ENCODE measurements at regions not wholly inside any gene's neighbourhood (a gene's known extent, or its start where the extent isn't known, plus 50 kb on each side); places are given as distances from the start of the nearest gene placed in this dataset.

DNA sequence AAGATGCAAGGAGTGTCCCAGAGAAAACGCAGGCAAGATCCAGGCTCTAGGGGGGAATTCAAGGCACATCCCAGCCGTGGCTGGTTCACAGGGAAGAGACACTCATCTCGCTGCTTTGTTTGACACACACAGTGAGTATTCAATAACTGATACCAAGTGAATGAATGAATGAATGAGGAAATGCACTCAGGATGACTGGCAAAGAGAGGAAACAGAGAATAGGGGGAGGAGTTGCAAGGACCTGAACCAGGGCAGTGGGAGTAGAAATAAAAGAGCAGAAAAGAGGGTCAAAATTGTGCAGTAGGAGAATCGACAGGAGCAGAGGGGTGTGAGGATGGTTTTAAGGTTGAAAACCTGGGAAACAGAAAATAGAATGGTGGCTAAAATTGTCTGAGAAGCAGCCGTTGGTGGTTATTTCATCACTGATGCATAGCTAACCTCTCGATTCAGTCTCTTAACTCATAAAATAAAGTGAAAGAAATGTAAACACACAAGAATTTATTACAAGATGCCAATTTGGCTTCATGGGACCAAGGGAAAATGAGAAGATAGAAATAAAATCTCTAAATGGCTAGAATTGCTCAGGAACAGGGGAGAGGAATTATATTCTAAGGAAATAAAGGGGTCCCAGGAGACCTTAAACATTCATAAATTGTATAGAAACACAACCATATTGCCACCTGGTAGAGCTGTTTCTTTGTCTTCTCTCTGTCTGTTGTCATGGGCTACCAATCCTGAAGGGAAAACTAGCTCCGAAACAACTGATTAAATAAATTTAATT, 63.9 kb upstream of the PHLPP1 start:
- Histone ChIP-seq H4K91ac (replicated peaks; ENCODE audit: insufficient read length, low read length) (no peak overlapping the region), H3K9ac (replicated peaks in 1 of 4; ENCODE audit: extremely low read depth in 1 of 4, low read depth in 3 of 4, low read length in 3 of 4) (no peak overlapping the region), H4K20me1 (replicated peaks in 1 of 2; ENCODE audit: control insufficient read depth in 1 of 2, insufficient read depth in 2 of 2, low read length in 2 of 2) (no peaks in the 10 kb centered on the region), H3K4me1 (replicated peaks in 1 of 4; ENCODE audit: control insufficient read depth in 3 of 4, insufficient read depth in 4 of 4, low read length in 3 of 4) (peaks cover 0 to 6% (median under 1%) of the 10 kb centered on the region in 4 experiments; a peak in 2 of 7 replicates), H3K23ac (ENCODE audit: insufficient read length) (no peak overlapping the region), H2AK5ac (ENCODE audit: low read depth, low read length) (no peak overlapping the region), H2BK15ac (ENCODE audit: low read length) (no peak overlapping the region), H2BK12ac (ENCODE audit: low read depth, low read length) (no peak overlapping the region), H3K27me3 (replicated peaks in 1 of 4; ENCODE audit: control insufficient read depth in 3 of 4, extremely low read depth in 1 of 4, insufficient read depth in 3 of 4, low read length in 3 of 4) (no peaks in the 10 kb centered on the region), H3K79me1 (ENCODE audit: low read depth, low read length) (no peaks in the 10 kb centered on the region), H3K36me3 (ENCODE audit: control insufficient read depth in 2 of 4, insufficient read depth in 4 of 4, low read length in 3 of 4) (no peaks in the 10 kb centered on the region), H3K18ac (ENCODE audit: extremely low read depth, low read length) (no peak overlapping the region), H2BK20ac (ENCODE audit: low read length) (no peak overlapping the region), H3K4ac (replicated peaks; ENCODE audit: insufficient read length, low read depth, low read length) (no peak overlapping the region), H3K23me2 (ENCODE audit: low read depth, low read length) (no peaks in the 10 kb centered on the region), H4K8ac (ENCODE audit: extremely low read depth, insufficient read depth, low read length) (no peak overlapping the region), H3K4me2 (ENCODE audit: insufficient read depth in 1 of 2, low read depth in 2 of 2, low read length in 2 of 2) (no peak overlapping the region), H3K14ac (ENCODE audit: insufficient read length) (no peak overlapping the region), H2BK120ac (replicated peaks; ENCODE audit: low read depth, low read length) (no peak overlapping the region), H3K27ac (ENCODE audit: low read depth, low read length) (no peak overlapping the region), H3K9me3 (ENCODE audit: insufficient read depth in 2 of 2, low read depth in 1 of 2, low read length in 1 of 2) (no peaks in the 10 kb centered on the region), H3K79me2 (ENCODE audit: control insufficient read depth in 1 of 2, insufficient read depth in 2 of 2, low read length in 2 of 2) (no peaks in the 10 kb centered on the region), H3K56ac (replicated peaks; ENCODE audit: insufficient read length, low read depth, low read length) (no peak overlapping the region), H2AFZ (ENCODE audit: low read length) (peak overlapping the region; percentile 46; the same call in 1 of the 2 replicates), H3K4me3 (ENCODE audit: extremely low read depth in 1 of 4, insufficient read depth in 2 of 4, low read depth in 3 of 4, low read length in 4 of 4) (no peak overlapping the region), H2BK5ac (ENCODE audit: low read depth, low read length) (no peak overlapping the region), H4K5ac (ENCODE audit: insufficient read length, low read depth, low read length) (no peak overlapping the region)
- no peak for FAIRE-seq
- DNase-seq (ENCODE audit: low read depth in 1 of 2, low spot score in 2 of 2): peak in 1 of 2 experiments; percentile 40
- CTCF ChIA-PET (ENCODE audit: partially characterized antibody): interaction anchor here (0.5 to 1.6 kb wide), 6 partner anchors 9 to 666 kb away, joined by 3 to 5 read pairs (median 4); no protein-coding TSS in a partner anchor
- WGBS, 2 experiments (ENCODE audit: extremely low coverage in 1 of 2, insufficient coverage in 1 of 2, insufficient read length in 1 of 2, insufficient replicate concordance in 2 of 2, low coverage in 1 of 2, low lambda C conversion rate in 2 of 2, missing lambda C conversion rate in 1 of 2): 85% methylated on average over 7 of the region's 7 CpGs; no CpG with 5 or more reads in 1 of the 2 experiments
- POLR2A ChIA-PET (ENCODE audit: partially characterized antibody): no interaction called here
- TF ChIP-seq JUN (IDR thresholded peaks at IDR 0.05; ENCODE audit: low read depth, low read length): no peak
- TF ChIP-seq BACH1 (IDR thresholded peaks at IDR 0.05; ENCODE audit: low read length): no peak
- no peak for TF ChIP-seq EGR1 (IDR thresholded peaks at IDR 0.05; ENCODE audit: borderline replicate concordance, low read depth, low read length)
- TF ChIP-seq ZNF274 (IDR thresholded peaks at IDR 0.05; ENCODE audit: borderline replicate concordance, extremely low read depth, low read length): no peak
- no peak for TF ChIP-seq BRCA1 (IDR thresholded peaks at IDR 0.05; ENCODE audit: low read depth, low read length)
- TF ChIP-seq CREB1 (IDR thresholded peaks at IDR 0.05): no peak
- no peak for TF ChIP-seq GABPA (IDR thresholded peaks at IDR 0.05; ENCODE audit: borderline replicate concordance, insufficient read depth, low read length)
- TF ChIP-seq, protein P1, sequence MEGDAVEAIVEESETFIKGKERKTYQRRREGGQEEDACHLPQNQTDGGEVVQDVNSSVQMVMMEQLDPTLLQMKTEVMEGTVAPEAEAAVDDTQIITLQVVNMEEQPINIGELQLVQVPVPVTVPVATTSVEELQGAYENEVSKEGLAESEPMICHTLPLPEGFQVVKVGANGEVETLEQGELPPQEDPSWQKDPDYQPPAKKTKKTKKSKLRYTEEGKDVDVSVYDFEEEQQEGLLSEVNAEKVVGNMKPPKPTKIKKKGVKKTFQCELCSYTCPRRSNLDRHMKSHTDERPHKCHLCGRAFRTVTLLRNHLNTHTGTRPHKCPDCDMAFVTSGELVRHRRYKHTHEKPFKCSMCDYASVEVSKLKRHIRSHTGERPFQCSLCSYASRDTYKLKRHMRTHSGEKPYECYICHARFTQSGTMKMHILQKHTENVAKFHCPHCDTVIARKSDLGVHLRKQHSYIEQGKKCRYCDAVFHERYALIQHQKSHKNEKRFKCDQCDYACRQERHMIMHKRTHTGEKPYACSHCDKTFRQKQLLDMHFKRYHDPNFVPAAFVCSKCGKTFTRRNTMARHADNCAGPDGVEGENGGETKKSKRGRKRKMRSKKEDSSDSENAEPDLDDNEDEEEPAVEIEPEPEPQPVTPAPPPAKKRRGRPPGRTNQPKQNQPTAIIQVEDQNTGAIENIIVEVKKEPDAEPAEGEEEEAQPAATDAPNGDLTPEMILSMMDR (IDR thresholded peaks at IDR 0.05; ENCODE audit: control extremely low read depth in 1 of 3, insufficient read depth in 1 of 3, low read depth in 1 of 3, low read length in 3 of 3): no peak
- TF ChIP-seq, protein P2, sequence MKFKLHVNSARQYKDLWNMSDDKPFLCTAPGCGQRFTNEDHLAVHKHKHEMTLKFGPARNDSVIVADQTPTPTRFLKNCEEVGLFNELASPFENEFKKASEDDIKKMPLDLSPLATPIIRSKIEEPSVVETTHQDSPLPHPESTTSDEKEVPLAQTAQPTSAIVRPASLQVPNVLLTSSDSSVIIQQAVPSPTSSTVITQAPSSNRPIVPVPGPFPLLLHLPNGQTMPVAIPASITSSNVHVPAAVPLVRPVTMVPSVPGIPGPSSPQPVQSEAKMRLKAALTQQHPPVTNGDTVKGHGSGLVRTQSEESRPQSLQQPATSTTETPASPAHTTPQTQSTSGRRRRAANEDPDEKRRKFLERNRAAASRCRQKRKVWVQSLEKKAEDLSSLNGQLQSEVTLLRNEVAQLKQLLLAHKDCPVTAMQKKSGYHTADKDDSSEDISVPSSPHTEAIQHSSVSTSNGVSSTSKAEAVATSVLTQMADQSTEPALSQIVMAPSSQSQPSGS (IDR thresholded peaks at IDR 0.05; ENCODE audit: low read length): no peak

Data from H1 (cell line).